Astrocyte (in vitro differentiated cells and primary cell): ENCODE measurements at regions not wholly inside any gene's neighbourhood (a gene's known extent, or its start where the extent isn't known, plus 50 kb on each side); places are given as distances from the start of the nearest gene placed in this dataset.
"Not testable (repeated sequence)": the region's sequence is repeated elsewhere in the genome, so short reads cannot be mapped to it uniquely, and the experiment has no call there.

Source experiments
- DNase-seq: peaks from one replicate; pipeline ENCODE4 v3.0.0-alpha.2; 2010; ENCODE audit warnings: low read depth
- FAIRE-seq: peaks from 2 replicates; lab custom pipeline; 2011; peaks lifted over from hg19 to GRCh38; lab: Jason Lieb, UNC
- H2AFZ ChIP-seq: 2 replicates; pipeline ENCODE4 v1.6.0; 2012; ENCODE audit warnings: low read depth, low read length, inconsistent platforms
- H3K27ac ChIP-seq: 2 replicates; pipeline ENCODE4 v1.5.1; 2011; ENCODE audit warnings: low read depth, low read length, inconsistent platforms
- H3K27me3 ChIP-seq: 2 replicates; pipeline ENCODE4 v1.6.0; 2011; ENCODE audit warnings: low read length, inconsistent platforms; ENCODE audit not compliant: insufficient read depth
- H3K36me3 ChIP-seq: 2 replicates; pipeline ENCODE4 v1.5.1; 2011; ENCODE audit warnings: low read length, inconsistent platforms; ENCODE audit not compliant: insufficient read depth
- H3K4me1 ChIP-seq: 2 replicates; pipeline ENCODE4 v1.5.1; 2011; ENCODE audit warnings: low read length, inconsistent platforms; ENCODE audit not compliant: insufficient read depth
- H3K4me2 ChIP-seq: 2 replicates; pipeline ENCODE4 v1.6.0; 2012; ENCODE audit warnings: low read length, inconsistent platforms
- H3K4me3 ChIP-seq: 2 replicates; pipeline ENCODE4 v1.5.1; 2011; ENCODE audit warnings: low read depth, mild to moderate bottlenecking, low read length, inconsistent platforms; ENCODE audit not compliant: insufficient read depth
- H3K79me2 ChIP-seq: 2 replicates; pipeline ENCODE4 v1.6.0; 2012; ENCODE audit warnings: mild to moderate bottlenecking, low read length, inconsistent platforms; ENCODE audit not compliant: insufficient read depth
- H3K9ac ChIP-seq: 2 replicates; pipeline ENCODE4 v1.6.0; 2012; ENCODE audit warnings: mild to moderate bottlenecking, low read length, inconsistent platforms
- H3K9me3 ChIP-seq: 2 replicates; pipeline ENCODE4 v1.5.1; 2012; ENCODE audit warnings: low read depth, mild to moderate bottlenecking, low read length, inconsistent platforms; ENCODE audit not compliant: insufficient read depth
- H4K20me1 ChIP-seq: 2 replicates; pipeline ENCODE4 v1.6.0; 2012; ENCODE audit warnings: low read length, inconsistent platforms; ENCODE audit not compliant: insufficient read depth
- H3K27ac Mint-ChIP-seq: one replicate; pipeline ENCODE4 v1.8.0; 2021; ENCODE audit warnings: mild to moderate bottlenecking, mixed read lengths; ENCODE audit not compliant: unreplicated experiment
- H3K27me3 Mint-ChIP-seq: one replicate; pipeline ENCODE4 v1.8.0; 2021; ENCODE audit warnings: low read depth, mixed read lengths; ENCODE audit not compliant: unreplicated experiment
- H3K36me3 Mint-ChIP-seq: one replicate; pipeline ENCODE4 v1.8.0; 2021; ENCODE audit warnings: low read depth, mixed read lengths; ENCODE audit not compliant: unreplicated experiment
- H3K4me1 Mint-ChIP-seq: one replicate; pipeline ENCODE4 v1.8.0; 2021; ENCODE audit warnings: low read depth, mixed read lengths; ENCODE audit not compliant: unreplicated experiment
- H3K4me3 Mint-ChIP-seq: one replicate; pipeline ENCODE4 v1.8.0; 2021; ENCODE audit warnings: mild to moderate bottlenecking, moderate library complexity, mixed read lengths; ENCODE audit not compliant: unreplicated experiment
- H3K9me3 Mint-ChIP-seq: one replicate; pipeline ENCODE4 v1.8.0; 2021; ENCODE audit warnings: mild to moderate bottlenecking, mixed read lengths; ENCODE audit not compliant: unreplicated experiment

DNA sequence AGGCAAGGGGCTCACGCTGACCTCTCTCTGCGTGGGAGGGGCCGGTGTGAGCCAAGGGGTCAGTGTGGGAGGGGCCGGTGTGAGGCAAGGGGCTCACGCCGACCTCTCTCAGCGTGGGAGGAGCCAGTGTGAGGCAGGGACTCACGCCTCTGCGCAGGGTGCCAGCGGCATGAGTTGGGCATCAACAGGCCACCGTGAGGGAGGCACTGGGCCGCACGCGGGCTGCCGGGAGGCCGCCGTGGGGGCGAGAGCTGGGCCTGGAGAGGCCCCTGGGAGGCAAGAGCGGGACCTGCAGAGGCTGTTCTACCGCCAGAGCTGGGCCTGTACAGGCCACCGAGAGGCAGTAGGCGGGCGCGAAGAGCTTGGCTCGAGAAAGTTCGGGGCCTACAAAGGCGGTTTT, 255.6 kb upstream of the NUPR2 start:
- not testable (repeated sequence) for H4K20me1 ChIP-seq, H3K36me3 Mint-ChIP-seq, H3K27me3 ChIP-seq, H3K27ac ChIP-seq, H2AFZ ChIP-seq, H3K4me1 Mint-ChIP-seq, H3K27me3 Mint-ChIP-seq, H3K9me3 Mint-ChIP-seq, DNase-seq, FAIRE-seq, H3K4me3 ChIP-seq, H3K9me3 ChIP-seq, H3K27ac Mint-ChIP-seq, H3K4me2 ChIP-seq, H3K4me1 ChIP-seq, H3K79me2 ChIP-seq, H3K9ac ChIP-seq, H3K4me3 Mint-ChIP-seq, H3K36me3 ChIP-seq

GRCh38 chr7:56370208-56370872, 254.1 kb upstream of the NUPR2 start:
- H3K27ac Mint-ChIP-seq, H3K36me3 Mint-ChIP-seq, H4K20me1 ChIP-seq: not testable (repeated sequence)

GRCh38 chr7:56367914-56368313, 251.7 kb upstream of the NUPR2 start:
- not testable (repeated sequence) for H3K79me2 ChIP-seq, FAIRE-seq, H3K9me3 Mint-ChIP-seq, H3K36me3 Mint-ChIP-seq, H3K27me3 Mint-ChIP-seq, H2AFZ ChIP-seq, H3K9ac ChIP-seq, H3K4me1 ChIP-seq, H3K4me3 Mint-ChIP-seq, H3K27ac Mint-ChIP-seq, DNase-seq, H3K27me3 ChIP-seq, H4K20me1 ChIP-seq, H3K36me3 ChIP-seq, H3K27ac ChIP-seq, H3K4me1 Mint-ChIP-seq, H3K4me2 ChIP-seq, H3K9me3 ChIP-seq, H3K4me3 ChIP-seq

More at GRCh38 chr7:56370208-56370872, 254.1 kb upstream of the NUPR2 start:
- not testable (repeated sequence) for H3K9me3 Mint-ChIP-seq, H3K4me3 ChIP-seq, H3K9me3 ChIP-seq, H3K27me3 Mint-ChIP-seq, H3K4me2 ChIP-seq, DNase-seq, FAIRE-seq, H3K27ac ChIP-seq, H3K79me2 ChIP-seq, H2AFZ ChIP-seq, H3K4me1 Mint-ChIP-seq, H3K27me3 ChIP-seq, H3K9ac ChIP-seq, H3K4me3 Mint-ChIP-seq, H3K36me3 ChIP-seq, H3K4me1 ChIP-seq

DNA sequence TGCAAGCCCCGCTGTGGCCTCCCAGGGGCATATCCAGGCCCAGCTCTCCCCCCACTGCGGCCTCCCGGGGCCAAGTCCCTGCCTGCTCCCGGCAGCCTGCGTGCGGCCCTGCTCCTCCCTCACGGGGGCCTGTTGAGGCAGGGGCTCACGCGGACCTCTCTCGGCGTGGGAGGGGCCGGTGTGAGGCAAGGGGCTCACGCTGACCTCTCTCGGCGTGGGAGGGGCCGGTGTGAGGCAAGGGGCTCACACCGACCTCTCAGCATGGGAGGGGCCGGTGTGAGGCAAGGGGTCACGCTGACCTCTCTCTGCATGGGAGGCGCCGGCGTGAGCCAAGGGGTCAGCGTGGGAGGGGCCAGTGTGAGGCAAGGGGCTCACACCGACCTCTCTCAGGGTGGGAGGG, 251.2 kb upstream of the NUPR2 start:
- not testable (repeated sequence) for H3K4me3 Mint-ChIP-seq, H3K79me2 ChIP-seq, H3K36me3 Mint-ChIP-seq, H3K9ac ChIP-seq, H3K27me3 ChIP-seq, H4K20me1 ChIP-seq, H3K4me1 ChIP-seq, H3K36me3 ChIP-seq, DNase-seq, FAIRE-seq, H3K4me3 ChIP-seq, H3K27ac Mint-ChIP-seq, H3K9me3 ChIP-seq, H2AFZ ChIP-seq, H3K27me3 Mint-ChIP-seq, H3K9me3 Mint-ChIP-seq, H3K27ac ChIP-seq, H3K4me1 Mint-ChIP-seq, H3K4me2 ChIP-seq

DNA sequence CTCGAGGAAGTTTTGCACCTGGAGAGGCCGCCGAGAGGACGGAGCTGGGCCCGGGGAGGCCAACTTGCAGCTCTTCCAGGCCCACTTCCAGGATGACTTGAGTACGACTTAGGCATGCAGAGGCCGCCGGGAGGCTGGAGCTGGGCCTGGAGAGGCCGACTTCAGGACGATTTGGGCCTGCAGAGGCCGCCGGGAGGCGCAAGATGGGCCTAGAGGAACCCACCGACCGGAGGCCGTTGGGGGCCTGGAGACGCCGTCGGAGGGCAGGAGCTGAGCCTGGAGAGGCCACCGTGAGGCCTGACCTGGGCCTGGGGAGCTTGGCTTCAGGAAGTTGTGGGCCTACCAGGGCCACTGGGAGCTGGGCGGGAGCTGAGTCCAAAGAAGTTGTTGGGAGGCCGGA, 250.5 kb upstream of the NUPR2 start:
- H3K9me3 Mint-ChIP-seq: not testable (repeated sequence)

GRCh38 chr7:56352576-56352975, 236.4 kb upstream of the NUPR2 start:
- H3K4me3 ChIP-seq, H3K4me1 Mint-ChIP-seq, H3K27me3 Mint-ChIP-seq, H3K36me3 ChIP-seq, H3K36me3 Mint-ChIP-seq, FAIRE-seq, H3K9me3 ChIP-seq, H3K27me3 ChIP-seq, H2AFZ ChIP-seq, H3K9ac ChIP-seq, H4K20me1 ChIP-seq, H3K27ac ChIP-seq, DNase-seq, H3K27ac Mint-ChIP-seq, H3K4me2 ChIP-seq, H3K4me3 Mint-ChIP-seq, H3K4me1 ChIP-seq, H3K79me2 ChIP-seq: not testable (repeated sequence)
- peaks cover 11% of the 10 kb centered on the region for H3K9me3 Mint-ChIP-seq

More for the DNA sequence above, 250.5 kb upstream of the NUPR2 start:
- not testable (repeated sequence) for H3K9ac ChIP-seq, H3K27me3 Mint-ChIP-seq, H3K27me3 ChIP-seq, H3K9me3 ChIP-seq, H3K36me3 ChIP-seq, H3K4me2 ChIP-seq, H4K20me1 ChIP-seq, H3K27ac ChIP-seq, H3K4me1 ChIP-seq, H3K27ac Mint-ChIP-seq, H3K36me3 Mint-ChIP-seq, DNase-seq, H3K4me3 Mint-ChIP-seq, H3K4me3 ChIP-seq, H2AFZ ChIP-seq, FAIRE-seq, H3K79me2 ChIP-seq, H3K4me1 Mint-ChIP-seq
